ENCODE measurements at regions not wholly inside any gene's neighbourhood (a gene's known extent, or its start where the extent isn't known, plus 50 kb on each side); places are given as distances from the start of the nearest gene placed in this dataset.
"Not testable (repeated sequence)": the region's sequence is repeated elsewhere in the genome, so short reads cannot be mapped to it uniquely, and the experiment has no call there.

- DNase-seq = no peak
These were observed 105.2 kb upstream of the PALMD start for GRCh38 chr1:99540744-99541143.

GRCh38 chr1:99544328-99544727, 101.6 kb upstream of the PALMD start:
- no peak for DNase-seq

- no peak for DNase-seq
These were observed 99.2 kb upstream of the PALMD start for GRCh38 chr1:99546432-99547416.

- no peak for DNase-seq
These were observed 96.8 kb upstream of the PALMD start for GRCh38 chr1:99548943-99549605.

- DNase-seq = no peak
These were observed 95.7 kb upstream of the PALMD start for GRCh38 chr1:99550198-99550597.

GRCh38 chr1:99551812-99552614, 93.9 kb upstream of the PALMD start:
- DNase-seq = no peak

GRCh38 chr1:99553301-99553700, 92.6 kb upstream of the PALMD start:
- DNase-seq = no peak

GRCh38 chr1:99553819-99554218, 92.1 kb upstream of the PALMD start:
- DNase-seq = not testable (repeated sequence)

GRCh38 chr1:99554727-99555126, 91.2 kb upstream of the PALMD start:
- no peak for DNase-seq

- DNase-seq = no peak
These were observed 88.2 kb upstream of the PALMD start for GRCh38 chr1:99557546-99558202.

- DNase-seq = no peak
These were observed 86.7 kb upstream of the PALMD start for GRCh38 chr1:99559166-99559565.

- no peak for DNase-seq
These were observed 85.5 kb upstream of the PALMD start for GRCh38 chr1:99560207-99561040.

- no peak for DNase-seq
These were observed 84.0 kb upstream of the PALMD start for GRCh38 chr1:99561952-99562351.

GRCh38 chr1:99565606-99566289, 80.2 kb upstream of the PALMD start:
- DNase-seq = no peak

GRCh38 chr1:99566290-99567021, 79.5 kb upstream of the PALMD start:
- DNase-seq = no peak

- no peak for DNase-seq
These were observed 75.3 kb upstream of the PALMD start for GRCh38 chr1:99570486-99571089.

GRCh38 chr1:99571092-99571734, 74.7 kb upstream of the PALMD start:
- DNase-seq = no peak

GRCh38 chr1:99573431-99574217, 72.3 kb upstream of the PALMD start:
- DNase-seq = no peak

- DNase-seq = no peak
These were observed 68.6 kb upstream of the PALMD start for GRCh38 chr1:99577313-99577712.

Data from cerebellar nuclear complex (tissue), 1 donor.